DMS79 treated with DMSO at 0.1 percent for 48 hours (cell line): ENCODE measurements at regions not wholly inside any gene's neighbourhood (a gene's known extent, or its start where the extent isn't known, plus 50 kb on each side); places are given as distances from the start of the nearest gene placed in this dataset.
"Not testable (repeated sequence)": the region's sequence is repeated elsewhere in the genome, so short reads cannot be mapped to it uniquely, and the experiment has no call there.

Experiments used
- DNase-seq: peaks from one replicate; lab custom pipeline; 2025; lab: John Stamatoyannopoulos, UW

DNA sequence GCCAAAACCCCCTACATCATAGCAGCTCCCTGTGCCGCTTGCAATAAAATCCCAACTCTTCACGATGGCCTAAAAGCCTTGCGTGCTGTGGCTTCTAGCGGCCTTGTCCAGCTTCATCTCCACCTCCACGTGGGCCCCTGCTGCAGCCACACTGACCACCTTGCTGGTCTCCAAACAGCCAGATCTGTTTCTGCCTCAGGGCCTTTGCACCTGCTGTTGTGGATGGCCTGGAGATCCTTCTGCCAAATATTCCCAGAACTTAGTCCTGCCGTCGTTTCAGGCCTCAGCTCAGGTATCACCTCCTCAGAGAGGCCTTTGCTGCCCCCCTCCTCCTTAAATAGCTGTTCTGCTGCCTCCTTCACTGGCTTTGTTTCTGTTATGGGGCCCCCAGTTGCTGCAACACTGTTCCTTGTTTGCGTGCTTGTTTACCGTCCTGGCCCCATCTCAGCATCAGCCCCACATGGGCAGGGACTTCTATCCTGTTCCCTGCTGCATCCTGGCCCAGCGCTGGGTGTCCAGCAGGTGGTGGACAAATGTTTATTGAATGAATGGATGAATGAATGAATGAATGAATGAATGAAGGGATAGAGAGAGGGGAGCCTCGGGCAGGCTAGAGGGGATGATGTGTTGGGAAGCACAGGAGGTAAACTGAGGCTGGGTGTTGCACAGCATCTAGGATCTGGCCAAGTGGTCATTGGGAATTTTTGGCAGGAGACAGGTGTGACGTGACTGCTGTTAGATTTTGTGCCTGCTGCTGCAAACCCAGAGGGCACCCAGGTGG lies 171.0 kb upstream of the GSE1 start:
- DNase-seq, result no peak

DNA sequence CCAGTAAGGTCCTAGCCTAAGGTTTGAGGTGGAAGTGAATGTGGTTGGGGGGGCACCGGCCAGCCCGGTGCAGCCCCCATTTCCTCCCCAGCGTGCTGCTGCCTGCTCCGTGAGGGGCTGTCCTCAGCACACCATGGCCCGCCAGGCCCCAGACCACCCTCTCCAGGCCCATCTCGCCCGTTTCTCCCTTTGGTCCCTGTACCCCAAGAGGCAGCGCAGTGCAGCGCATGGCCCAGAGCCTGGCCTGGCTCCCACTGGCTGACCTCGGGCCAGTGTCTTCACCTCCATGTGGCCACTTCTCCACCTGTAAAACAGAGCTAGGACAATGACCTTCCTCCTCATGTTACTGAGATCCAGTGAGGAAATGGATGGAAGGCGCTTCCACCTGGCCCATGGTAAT lies 170.0 kb upstream of the GSE1 start:
- DNase-seq, result no peak

DNA sequence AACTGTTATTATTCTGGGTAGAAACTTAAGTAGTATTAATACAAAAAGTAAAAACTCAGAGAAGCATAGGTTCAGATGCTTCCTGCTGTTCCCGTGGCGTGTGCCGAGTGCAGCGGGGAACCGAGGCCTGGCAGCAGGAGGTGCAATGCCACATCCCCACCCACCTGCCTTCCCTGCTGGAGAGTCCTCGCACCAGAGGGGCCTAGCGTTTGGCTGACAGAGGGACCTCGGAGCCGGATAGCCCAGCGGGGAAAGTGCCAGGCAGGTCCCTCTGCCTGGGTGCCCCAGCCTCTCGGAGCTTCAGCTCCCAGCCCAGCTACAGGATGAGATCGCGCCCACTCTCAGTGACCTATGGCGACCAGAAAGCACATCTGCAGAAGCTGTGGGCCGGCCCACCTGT lies 169.6 kb upstream of the GSE1 start:
- no peak for DNase-seq

DNA sequence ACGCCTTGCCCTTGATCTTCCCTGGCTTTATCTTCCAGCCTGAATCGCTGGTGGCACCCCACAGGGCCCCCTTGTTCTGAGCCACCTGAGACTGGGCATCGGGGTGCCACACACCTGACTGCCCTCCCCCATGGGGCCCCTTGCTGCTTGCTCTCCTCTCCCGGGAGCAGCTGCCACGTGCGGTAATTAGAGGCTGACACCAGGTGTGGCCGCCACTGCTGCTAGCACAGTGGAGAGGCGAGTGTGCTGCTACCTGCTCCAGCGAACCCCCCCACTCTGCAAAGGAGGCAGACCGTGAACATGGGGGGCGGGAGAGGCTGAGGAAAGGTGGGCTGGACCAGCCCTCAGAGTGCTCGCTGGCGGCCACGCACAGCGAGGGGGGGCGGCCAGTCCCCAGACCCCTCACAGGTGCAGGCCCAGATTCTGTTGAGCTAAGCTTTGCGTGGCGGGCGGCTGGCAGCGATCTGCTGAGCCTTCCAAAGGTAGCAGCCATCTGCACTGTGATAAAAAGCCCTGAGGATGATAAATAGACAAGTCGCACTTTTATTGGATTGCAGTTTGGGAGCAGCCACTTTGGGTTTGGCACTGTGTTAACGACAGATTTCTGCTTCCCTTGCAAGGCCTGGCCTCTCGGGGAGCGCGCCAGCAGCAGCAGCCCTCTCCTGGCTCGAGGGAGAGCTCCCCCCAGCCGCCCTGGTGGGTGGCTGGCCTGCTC lies 167.9 kb upstream of the GSE1 start:
- peak; percentile 57 for DNase-seq

DNA sequence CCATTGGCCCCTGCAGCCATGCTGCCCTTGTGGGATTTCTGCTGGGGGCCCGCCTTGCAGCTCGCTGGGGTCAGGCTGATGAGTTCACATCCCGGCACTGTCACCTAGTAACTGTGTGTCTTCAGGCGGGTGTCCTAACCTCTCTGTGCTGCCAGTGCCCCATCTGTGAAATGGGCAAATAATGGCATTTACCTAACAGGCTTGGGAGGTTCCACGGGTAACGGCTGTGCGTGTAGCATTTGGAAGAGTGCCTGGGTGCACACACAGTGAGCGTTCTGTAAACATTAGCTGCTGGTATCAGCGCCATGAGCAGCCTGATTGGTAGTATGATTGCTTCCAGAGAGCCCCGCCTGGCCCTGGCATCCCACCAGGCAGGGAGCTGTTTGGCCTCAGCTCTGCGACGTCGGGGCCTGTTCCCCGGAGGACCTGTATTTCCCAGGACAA lies 167.3 kb upstream of the GSE1 start:
- no peak for DNase-seq

DNA sequence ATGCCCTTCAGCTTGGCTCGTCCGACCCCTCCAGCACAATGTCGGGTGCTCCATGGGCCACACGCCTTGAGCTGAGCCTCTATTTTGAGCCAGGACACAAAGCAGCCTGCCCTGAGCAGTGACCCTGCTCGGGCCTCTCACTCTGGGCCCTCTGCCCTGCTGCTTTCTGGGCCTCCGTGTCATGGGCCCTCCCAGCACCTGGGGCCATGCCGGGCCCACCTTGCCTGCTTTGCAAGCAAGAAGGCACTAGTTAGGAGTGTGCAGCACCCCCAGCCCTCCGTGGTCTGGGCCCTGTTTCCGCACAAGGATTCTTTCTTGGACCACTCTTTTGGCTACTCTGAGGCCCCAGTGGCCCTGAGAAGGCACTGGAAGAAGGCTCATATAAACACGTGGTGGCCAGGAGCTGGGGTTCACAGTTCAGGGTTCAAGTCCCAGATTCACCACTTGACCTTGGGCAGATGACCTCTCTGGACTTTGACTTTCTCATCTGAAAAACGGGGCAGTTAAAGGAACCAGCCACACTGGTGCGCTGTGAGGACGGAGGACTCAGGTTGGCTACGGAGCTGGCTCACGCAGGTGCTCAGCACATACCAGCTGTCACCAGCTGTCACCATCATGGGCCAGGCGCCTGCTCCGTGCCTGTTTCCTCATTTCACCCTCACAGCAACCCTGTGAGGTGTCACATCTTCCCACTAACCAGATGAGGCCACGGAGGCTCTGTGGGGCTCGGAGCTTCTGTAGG lies 166.0 kb upstream of the GSE1 start:
- no peak for DNase-seq

- DNase-seq, result no peak
Measured at GRCh38 chr16:85447693-85448313, 165.3 kb upstream of the GSE1 start.

GRCh38 chr16:85448557-85449190 lies 164.4 kb upstream of the GSE1 start:
- DNase-seq, result peak; percentile 49

GRCh38 chr16:85449191-85449884 lies 163.8 kb upstream of the GSE1 start:
- no peak for DNase-seq

DNA sequence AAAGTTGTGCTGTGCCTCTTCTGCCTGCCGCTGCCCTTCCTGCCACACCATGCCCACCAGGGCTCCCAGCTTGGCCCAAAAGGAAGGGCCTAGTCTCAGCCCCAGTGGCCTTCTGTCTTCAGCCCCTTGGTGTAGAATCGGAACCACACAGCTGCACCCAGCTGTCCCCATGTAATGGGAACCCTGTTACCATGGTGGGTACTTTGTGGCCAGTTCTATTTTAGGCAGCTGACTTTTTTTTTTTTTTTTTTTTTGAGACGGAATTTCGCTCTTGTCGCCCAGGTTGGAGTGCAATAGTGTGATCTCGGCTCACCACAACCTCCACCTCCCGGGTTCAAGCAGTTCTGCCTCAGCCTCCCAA lies 163.3 kb upstream of the GSE1 start:
- no peak for DNase-seq

GRCh38 chr16:85451142-85451541 lies 162.0 kb upstream of the GSE1 start:
- not testable (repeated sequence) for DNase-seq

DNA sequence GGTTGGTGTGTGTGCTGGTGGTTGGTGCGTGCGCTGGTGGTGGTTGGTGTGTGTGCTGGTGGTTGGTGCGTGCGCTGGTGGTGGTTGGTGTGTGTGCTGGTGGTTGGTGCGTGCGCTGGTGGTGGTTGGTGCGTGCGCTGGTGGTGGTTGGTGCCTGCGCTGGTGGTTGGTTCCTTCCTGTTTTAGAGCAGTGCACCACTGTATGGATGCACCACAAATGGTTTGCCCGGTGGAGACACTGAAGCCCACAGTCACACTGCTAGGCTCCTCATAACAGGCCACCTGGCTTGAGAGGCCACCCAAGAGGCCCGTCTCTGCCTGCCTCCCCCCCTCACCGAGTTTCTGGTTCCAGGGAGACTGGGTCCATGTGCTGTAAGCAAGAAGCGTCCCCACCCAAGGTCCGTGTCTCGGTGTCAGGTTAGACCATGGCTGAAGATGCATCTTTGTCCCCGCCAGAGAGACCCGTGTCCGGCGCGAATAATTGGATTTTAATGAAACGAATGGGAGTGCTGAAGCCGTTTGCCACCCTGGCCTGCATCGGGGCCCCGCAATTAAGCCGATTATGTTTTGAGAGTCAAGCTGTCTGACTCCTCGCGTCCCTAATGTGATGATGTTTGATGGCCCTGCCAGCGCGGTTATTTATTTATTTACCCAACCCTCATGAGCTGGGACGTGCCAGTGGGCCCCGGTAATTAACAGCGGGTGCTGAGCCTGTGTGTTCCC lies 161.3 kb upstream of the GSE1 start:
- DNase-seq, result no peak

- DNase-seq, result no peak
Measured at GRCh38 chr16:85452364-85453193, 160.5 kb upstream of the GSE1 start.

GRCh38 chr16:85453194-85453678 lies 159.9 kb upstream of the GSE1 start:
- DNase-seq, result no peak

DNA sequence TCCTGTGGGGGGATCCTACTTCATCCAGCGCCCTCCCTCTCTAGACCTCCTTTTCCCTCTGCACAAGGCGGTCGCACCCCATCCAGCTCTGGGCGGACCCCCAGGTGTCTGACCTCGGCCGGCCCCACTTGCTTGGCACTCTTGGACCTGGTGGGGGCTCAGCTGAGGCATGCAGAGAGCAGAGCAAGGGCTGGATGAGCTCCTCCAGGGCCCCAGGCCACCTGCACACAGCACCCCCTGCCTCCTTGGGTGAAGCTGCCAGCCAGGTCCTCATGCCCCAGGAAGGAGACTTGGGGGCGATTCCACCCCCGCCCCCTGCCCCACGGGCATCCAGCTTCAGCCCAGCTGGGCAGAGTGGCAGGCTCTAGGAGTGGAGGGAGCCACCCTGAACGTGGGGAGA lies 159.4 kb upstream of the GSE1 start:
- no peak for DNase-seq

GRCh38 chr16:85454171-85454872 lies 158.8 kb upstream of the GSE1 start:
- DNase-seq, result no peak

DNA sequence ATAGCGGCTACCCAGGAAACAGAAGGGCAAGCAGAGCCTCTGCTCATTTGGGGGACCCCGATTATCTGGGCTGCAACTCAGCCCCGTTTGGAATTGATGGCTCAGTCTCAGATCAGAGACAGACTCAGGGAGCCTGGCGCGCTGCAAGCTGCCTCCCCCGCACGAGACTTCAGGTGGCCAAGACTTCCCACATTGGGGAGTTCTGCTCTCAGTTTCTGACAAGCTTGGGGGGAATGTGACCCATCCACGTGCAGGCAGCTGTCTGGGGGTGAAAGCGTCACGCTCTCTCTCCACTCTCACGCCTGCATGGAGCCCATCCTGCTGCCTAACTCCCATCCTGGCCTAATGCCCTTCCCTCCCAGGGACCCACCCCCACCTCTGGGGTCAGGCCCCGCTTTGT lies 157.6 kb upstream of the GSE1 start:
- DNase-seq, result no peak

DNA sequence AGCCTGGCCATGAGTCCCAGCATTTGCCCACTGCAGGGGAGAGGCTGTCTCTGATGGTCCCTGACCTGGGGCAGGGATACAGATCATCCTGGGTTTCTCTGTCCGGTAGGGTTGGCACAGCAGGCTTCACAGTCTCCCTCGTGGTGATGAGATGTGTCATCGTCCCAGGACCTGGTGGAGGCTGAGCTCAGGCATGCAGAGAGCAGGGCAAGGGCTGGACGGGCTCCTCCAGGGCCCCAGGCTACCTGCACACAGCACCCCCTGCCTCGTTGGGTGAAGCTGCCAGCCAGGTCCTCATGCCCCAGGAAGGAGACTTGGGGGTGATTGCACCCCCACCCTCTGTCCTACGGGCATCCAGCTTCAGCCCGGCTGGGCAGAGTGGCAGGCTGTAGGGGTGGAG lies 155.8 kb upstream of the GSE1 start:
- DNase-seq, result no peak

- peak; percentile 10 for DNase-seq
Measured at GRCh38 chr16:85458968-85459367, 154.2 kb upstream of the GSE1 start.
